Karpas-422 (cell line): ENCODE measurements at regions not wholly inside any gene's neighbourhood (a gene's known extent, or its start where the extent isn't known, plus 50 kb on each side); places are given as distances from the start of the nearest gene placed in this dataset.
"Not testable (repeated sequence)": the region's sequence is repeated elsewhere in the genome, so short reads cannot be mapped to it uniquely, and the experiment has no call there.

Source experiments
- DNase-seq: peaks from one replicate; pipeline ENCODE4 v3.0.0-alpha.2; 2015
- H2AFZ ChIP-seq: fragments of 200-600 bp; sonication (generic); 2 replicates; pipeline ENCODE4 v1.6.1; 2014; ENCODE audit warnings: antibody characterized with exemption, low read length, mixed read lengths
- H3K27ac ChIP-seq: fragments of 200-600 bp; sonication (generic); 2 replicates; pipeline ENCODE4 v1.5.1; 2014; ENCODE audit warnings: mild to moderate bottlenecking, low read length, moderate library complexity
- H3K27me3 ChIP-seq: fragments of 200-600 bp; sonication (generic); 2 replicates; pipeline ENCODE4 v1.6.1; 2014; ENCODE audit warnings: low read length, mixed read lengths
- H3K36me3 ChIP-seq: fragments of 200-600 bp; sonication (generic); 2 replicates; pipeline ENCODE4 v1.6.1; 2014; ENCODE audit warnings: low read length, mixed read lengths; ENCODE audit not compliant: insufficient read depth
- H3K4me1 ChIP-seq: fragments of 200-600 bp; sonication (generic); 2 replicates; pipeline ENCODE4 v1.6.1; 2014; ENCODE audit warnings: mild to moderate bottlenecking, low read length, mixed read lengths
- H3K4me2 ChIP-seq: fragments of 200-600 bp; sonication (generic); 2 replicates; pipeline ENCODE4 v1.6.1; 2014; ENCODE audit warnings: low read length, low read depth, mild to moderate bottlenecking; ENCODE audit not compliant: poor library complexity, severe bottlenecking
- H3K4me3 ChIP-seq: fragments of 200-600 bp; sonication (generic); 2 replicates; pipeline ENCODE4 v1.5.1; 2014; ENCODE audit warnings: mild to moderate bottlenecking, antibody characterized with exemption, low read length, mixed read lengths
- H3K79me2 ChIP-seq: fragments of 200-600 bp; sonication (generic); 2 replicates; pipeline ENCODE4 v1.6.1; 2014; ENCODE audit warnings: mild to moderate bottlenecking, low read length, mixed read lengths
- H3K9ac ChIP-seq: fragments of 200-600 bp; sonication (generic); 2 replicates; pipeline ENCODE4 v1.6.0; 2014; ENCODE audit warnings: low read length
- H3K9me2 ChIP-seq: fragments of 200-600 bp; sonication (generic), shearing (Covaris generic); replicated peaks from 2 replicates; pipeline ENCODE4 v1.6.0; 2014; ENCODE audit warnings: mild to moderate bottlenecking, low read length, moderate library complexity; ENCODE audit not compliant: insufficient read depth
- H3K9me3 ChIP-seq: fragments of 300-700, 200-600 bp; sonication (generic); 2 replicates; pipeline ENCODE4 v1.6.1; 2014; ENCODE audit warnings: low read length, mixed read lengths
- H4K20me1 ChIP-seq: fragments of 200-600 bp; sonication (generic); 2 replicates; pipeline ENCODE4 v1.6.1; 2014; ENCODE audit warnings: mild to moderate bottlenecking, antibody characterized with exemption, low read length, low read depth; ENCODE audit not compliant: insufficient read depth

DNA sequence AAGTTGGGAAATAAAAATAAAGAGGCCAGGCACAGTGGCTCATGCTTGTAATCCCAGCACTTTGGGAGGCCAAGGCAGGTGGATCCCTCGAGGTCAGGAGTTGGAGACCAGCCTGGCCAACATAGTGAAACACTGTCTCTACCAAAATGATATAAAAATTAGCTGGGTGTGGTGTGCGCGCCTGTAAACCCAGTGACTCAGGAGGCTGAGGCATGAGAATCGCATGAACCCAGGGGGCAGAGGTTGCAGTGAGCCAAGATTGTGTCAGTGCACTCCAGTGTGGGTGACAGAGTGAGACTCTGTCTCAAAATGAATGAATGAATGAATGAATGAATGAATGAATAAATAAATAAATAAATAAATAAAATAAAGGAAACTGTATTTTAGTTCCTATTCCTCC lies 93.9 kb downstream of the SPRY4 start:
- DNase-seq, H3K9ac ChIP-seq, H3K27ac ChIP-seq, H3K9me3 ChIP-seq, H3K4me2 ChIP-seq, H4K20me1 ChIP-seq, H2AFZ ChIP-seq, H3K79me2 ChIP-seq, H3K36me3 ChIP-seq, H3K9me2 ChIP-seq, H3K4me1 ChIP-seq, H3K4me3 ChIP-seq, H3K27me3 ChIP-seq: not testable (repeated sequence)

DNA sequence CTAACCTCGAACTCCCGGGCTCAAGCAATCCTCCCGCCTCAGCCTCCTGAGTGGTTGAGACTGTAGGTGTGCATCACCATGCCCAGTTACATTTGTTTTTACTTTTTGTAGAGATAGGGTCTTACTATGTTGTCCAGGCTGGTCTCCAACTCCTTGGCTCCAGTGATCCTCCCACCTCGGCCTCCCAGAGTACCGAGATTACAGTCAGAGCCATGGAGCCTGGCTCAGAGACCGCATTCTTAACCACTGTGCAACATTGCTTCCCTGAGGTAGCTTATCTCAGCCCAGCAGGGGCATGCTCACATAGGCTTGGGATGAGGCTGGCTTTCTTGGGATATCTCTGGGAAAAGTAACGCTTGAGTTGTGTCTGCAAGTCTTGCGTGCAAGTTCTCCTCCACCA lies 99.7 kb downstream of the SPRY4 start:
- no peak overlapping the region for H3K4me3 ChIP-seq
- H4K20me1 ChIP-seq = no peaks in the 10 kb centered on the region
- no peaks in the 10 kb centered on the region for H3K9me3 ChIP-seq
- H3K4me1 ChIP-seq = peaks cover 18% of the 10 kb centered on the region
- H3K27ac ChIP-seq = no peak overlapping the region
- no peak overlapping the region for H2AFZ ChIP-seq
- H3K36me3 ChIP-seq = no peaks in the 10 kb centered on the region
- no peak overlapping the region for H3K9ac ChIP-seq
- no peaks in the 10 kb centered on the region for H3K79me2 ChIP-seq
- no peaks in the 10 kb centered on the region for H3K27me3 ChIP-seq
- DNase-seq = no peak
- H3K9me2 ChIP-seq = no peaks in the 10 kb centered on the region
- H3K4me2 ChIP-seq = no peak overlapping the region

DNA sequence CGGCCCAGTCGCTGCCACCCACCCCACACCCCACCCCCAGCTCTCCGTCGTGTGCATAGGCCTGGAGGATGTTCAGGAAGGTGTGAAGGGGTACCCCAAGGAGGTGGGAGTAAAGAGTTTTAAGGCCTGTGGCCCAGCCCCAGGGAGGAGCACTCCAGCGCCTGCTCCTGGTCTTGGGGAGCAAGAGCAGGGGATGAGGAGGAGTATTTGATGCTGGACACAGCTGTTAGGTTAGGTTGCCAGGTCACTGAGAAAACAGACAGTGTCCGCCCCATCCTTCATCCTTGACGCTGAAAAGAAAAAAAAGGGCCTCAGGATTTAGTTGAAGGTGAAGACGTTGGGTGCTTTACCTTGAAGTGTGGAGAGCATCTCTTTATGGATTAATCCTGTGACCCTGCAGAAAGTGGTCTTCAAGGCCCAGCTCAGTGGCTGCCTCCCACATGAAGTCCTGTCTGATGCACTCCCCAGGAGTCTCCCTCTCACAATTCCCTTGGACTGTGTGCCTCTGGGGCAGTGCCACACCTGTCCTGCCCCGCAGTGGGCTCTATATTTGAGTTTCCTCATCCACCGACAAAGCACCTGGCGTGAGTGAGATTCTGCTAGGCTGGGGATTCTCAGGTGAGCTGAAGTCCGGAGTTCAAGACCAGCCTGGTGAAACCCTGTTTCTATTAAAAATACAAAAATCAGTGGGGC lies 101.8 kb downstream of the SPRY4 start:
- H3K4me2 ChIP-seq = peak overlapping the region; percentile 28
- H3K27me3 ChIP-seq = no peaks in the 10 kb centered on the region
- no peak overlapping the region for H3K4me3 ChIP-seq
- H3K36me3 ChIP-seq = no peaks in the 10 kb centered on the region
- H3K9me2 ChIP-seq = no peaks in the 10 kb centered on the region
- no peak overlapping the region for H3K9ac ChIP-seq
- H3K79me2 ChIP-seq = no peaks in the 10 kb centered on the region
- H3K27ac ChIP-seq = no peak overlapping the region
- H2AFZ ChIP-seq = no peak overlapping the region
- no peaks in the 10 kb centered on the region for H4K20me1 ChIP-seq
- no peaks in the 10 kb centered on the region for H3K9me3 ChIP-seq
- peaks cover 18% of the 10 kb centered on the region for H3K4me1 ChIP-seq
- peak; percentile 35 for DNase-seq

DNA sequence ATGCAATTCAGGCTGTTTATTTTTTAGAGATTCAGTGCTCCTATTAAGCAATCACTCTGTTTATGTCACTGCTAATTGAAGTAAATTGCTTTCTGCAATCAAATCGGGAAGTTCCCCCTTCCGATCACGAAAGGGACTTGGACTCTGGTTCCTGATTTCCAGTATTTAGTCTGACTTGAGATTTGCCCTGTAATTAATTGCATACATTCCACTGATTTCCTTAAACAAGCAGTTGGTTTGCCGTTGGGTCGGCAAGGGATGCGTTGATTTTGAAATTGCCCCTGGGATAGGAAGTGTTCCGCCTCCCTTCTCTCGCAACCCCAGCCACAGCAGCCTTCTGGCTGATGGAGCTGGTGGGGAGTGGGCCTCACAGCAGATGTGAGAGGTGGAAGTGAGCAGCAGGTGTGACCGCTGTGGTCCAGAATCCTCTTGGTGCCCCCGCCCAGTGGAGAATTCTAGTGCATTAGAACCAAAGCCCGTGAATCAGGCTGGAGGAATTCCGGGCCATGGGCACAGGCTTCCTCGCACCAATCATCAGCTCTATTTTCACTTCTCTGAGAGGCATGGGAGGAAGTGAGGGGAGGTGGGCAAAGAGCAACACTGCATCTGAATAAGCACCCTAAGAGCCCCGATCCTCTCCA lies 102.5 kb downstream of the SPRY4 start:
- Histone ChIP-seq H3K27me3 (no peaks in the 10 kb centered on the region), H3K27ac (no peak overlapping the region), H2AFZ (no peak overlapping the region), H3K4me2 (no peak overlapping the region), H3K9ac (no peak overlapping the region), H4K20me1 (0 out of 2 replicates have a peak, but pooled peaks cover 2% of the 10 kb centered on the region), H3K9me2 (no peaks in the 10 kb centered on the region), H3K9me3 (no peaks in the 10 kb centered on the region), H3K4me1 (peaks cover 18% of the 10 kb centered on the region), H3K36me3 (no peaks in the 10 kb centered on the region), H3K79me2 (no peaks in the 10 kb centered on the region), H3K4me3 (no peak overlapping the region)
- peak; percentile 33 for DNase-seq

DNA sequence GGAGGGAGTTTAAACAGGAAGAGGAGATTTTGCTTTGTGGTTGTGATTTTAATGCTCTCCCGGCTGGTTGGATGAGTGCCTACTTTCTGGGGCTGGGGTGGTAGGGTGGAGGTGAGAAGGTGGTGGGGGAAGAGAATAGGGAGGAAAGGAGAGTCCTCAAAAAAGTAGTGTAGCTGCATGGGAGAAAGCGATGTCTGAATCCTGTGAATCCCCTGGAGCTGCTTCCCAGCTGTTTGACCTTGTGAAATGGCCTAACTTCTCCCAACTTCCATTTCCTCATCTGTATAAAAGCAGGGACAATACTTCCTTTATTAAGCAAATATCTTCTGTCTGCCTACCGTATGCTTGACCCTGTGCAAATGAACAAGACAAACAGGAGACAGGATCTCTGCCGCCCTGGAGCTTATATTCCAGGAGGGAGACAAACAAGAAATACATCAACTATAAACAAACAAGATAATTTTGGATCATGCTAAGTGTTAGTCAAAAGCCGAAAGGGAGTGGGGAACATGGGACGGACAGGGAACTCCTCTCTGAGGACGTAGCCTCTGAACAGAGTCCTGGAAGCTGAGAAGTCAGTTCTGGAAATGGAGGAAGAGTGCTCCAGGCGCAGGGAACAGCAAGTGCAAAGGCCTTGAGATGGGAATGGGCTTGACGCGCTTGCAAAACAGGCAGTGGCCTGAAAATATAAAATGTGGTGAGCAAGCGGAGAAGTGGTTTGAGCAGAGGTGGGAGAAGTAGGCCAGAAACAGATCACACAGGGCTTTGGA lies 103.5 kb downstream of the SPRY4 start:
- Histone ChIP-seq H3K36me3 (no peaks in the 10 kb centered on the region), H2AFZ (no peak overlapping the region), H3K79me2 (no peaks in the 10 kb centered on the region), H3K9me3 (no peaks in the 10 kb centered on the region), H3K9me2 (no peaks in the 10 kb centered on the region), H3K27me3 (no peaks in the 10 kb centered on the region), H3K9ac (no peak overlapping the region), H3K4me3 (no peak overlapping the region), H3K4me2 (no peak overlapping the region), H4K20me1 (0 out of 2 replicates have a peak, but pooled peaks cover 4% of the 10 kb centered on the region), H3K4me1 (peaks cover 18% of the 10 kb centered on the region), H3K27ac (no peak overlapping the region)
- peak; percentile 16 for DNase-seq

DNA sequence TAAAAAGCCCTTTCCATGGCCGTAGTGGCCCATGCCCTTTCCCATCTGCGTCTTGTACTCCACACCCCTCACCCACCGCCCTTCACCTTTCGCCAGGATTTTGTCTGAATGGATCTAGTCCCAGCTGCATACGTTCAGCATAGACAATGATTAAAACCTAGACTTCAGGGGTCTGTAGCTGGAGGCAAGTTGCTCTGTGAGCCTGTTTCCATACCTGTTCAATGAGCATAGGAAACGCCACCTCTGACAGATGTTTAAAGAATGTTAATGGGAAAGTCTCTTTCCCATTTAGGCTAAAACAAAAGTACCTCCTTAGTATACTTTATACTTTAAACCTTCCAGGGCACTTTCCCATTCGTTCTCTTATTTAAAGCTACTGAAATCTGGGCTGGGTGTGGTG lies 105.7 kb downstream of the SPRY4 start:
- Histone ChIP-seq H3K27ac (no peak overlapping the region), H3K4me3 (no peak overlapping the region)
- DNase-seq = no peak

DNA sequence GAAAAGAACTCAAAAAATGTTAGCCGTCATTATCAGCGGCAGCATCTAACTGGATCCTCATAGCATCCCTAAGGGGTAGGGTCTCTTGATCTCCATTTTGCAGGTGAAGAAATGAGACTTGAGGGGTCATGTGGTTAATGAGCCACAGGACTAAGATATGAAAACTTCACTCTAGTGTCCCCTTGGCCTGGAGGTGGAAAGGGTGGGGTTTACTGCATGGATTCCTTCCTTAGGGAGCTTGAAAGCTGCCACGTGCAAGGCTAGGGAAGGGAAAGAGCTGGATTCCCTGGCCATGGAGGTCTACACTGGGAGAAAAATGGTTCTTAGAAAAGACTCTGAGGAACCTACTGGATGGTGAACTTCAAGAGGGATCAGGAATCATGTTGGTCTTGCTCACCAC lies 107.9 kb downstream of the SPRY4 start:
- Histone ChIP-seq H3K4me3 (no peak overlapping the region), H3K27me3 (no peaks in the 10 kb centered on the region), H3K9me3 (no peaks in the 10 kb centered on the region), H3K36me3 (no peaks in the 10 kb centered on the region), H4K20me1 (0 out of 2 replicates have a peak, but pooled peaks cover 4% of the 10 kb centered on the region), H2AFZ (no peak overlapping the region), H3K79me2 (no peaks in the 10 kb centered on the region), H3K4me1 (peaks cover 6% of the 10 kb centered on the region; the same call in 1 of the 2 replicates), H3K9me2 (no peaks in the 10 kb centered on the region), H3K4me2 (no peak overlapping the region), H3K27ac (no peak overlapping the region), H3K9ac (no peak overlapping the region)
- peak; percentile 28 for DNase-seq

More for the DNA sequence above, 105.7 kb downstream of the SPRY4 start:
- peaks cover 18% of the 10 kb centered on the region for H3K4me1 ChIP-seq
- H3K36me3 ChIP-seq = no peaks in the 10 kb centered on the region
- H3K9ac ChIP-seq = no peak overlapping the region
- H3K27me3 ChIP-seq = no peaks in the 10 kb centered on the region
- H4K20me1 ChIP-seq = 0 out of 2 replicates have a peak, but pooled peaks cover 4% of the 10 kb centered on the region
- no peaks in the 10 kb centered on the region for H3K79me2 ChIP-seq
- H3K9me3 ChIP-seq = no peaks in the 10 kb centered on the region
- H2AFZ ChIP-seq = no peak overlapping the region
- H3K9me2 ChIP-seq = no peaks in the 10 kb centered on the region
- H3K4me2 ChIP-seq = no peak overlapping the region
